PC-3 (cell line): ENCODE measurements at regions not wholly inside any gene's neighbourhood (a gene's known extent, or its start where the extent isn't known, plus 50 kb on each side); places are given as distances from the start of the nearest gene placed in this dataset.

Source experiments
- ATAC-seq: fragments of 200-7000 bp; cut with Tn5 transposase; 2 replicates; pipeline ENCODE4 v1.9.1; 2020; ENCODE audit warnings: mild to moderate bottlenecking, moderate library complexity
- BruUV-seq: library from RNA; stranded (reverse); fragments of 400-500 nt; replicated peaks from 2 replicates; lab custom pipeline; 2021; lab: Mats Ljungman, UMichigan
- CTCF ChIA-PET: fragments of 300-600 bp; sonication (Branson Sonifier 250); formaldehyde crosslinking; loops from one replicate; lab custom pipeline; 2022; ENCODE audit warnings: antibody characterized with exemption; lab: Charles Lee
- POLR2A ChIA-PET: fragments of 300-600 bp; sonication (Branson Sonifier 250); formaldehyde crosslinking; loops from one replicate; lab custom pipeline; 2022; ENCODE audit warnings: antibody characterized with exemption; ENCODE audit not compliant: unreplicated experiment; lab: Charles Lee
- DNase-seq: peaks from one replicate; pipeline ENCODE4 v3.0.0-alpha.2; 2015
- H2AFZ ChIP-seq: fragments of 300-600 bp; sonication (generic); 2 replicates; pipeline ENCODE4 v1.6.0; 2016; ENCODE audit warnings: antibody characterized with exemption, low read length
- H3F3A ChIP-seq: fragments of 300-600 bp; sonication (generic); one replicate; pipeline ENCODE4 v1.6.0; 2017; ENCODE audit warnings: antibody characterized with exemption, low read length, control low read depth, mild to moderate bottlenecking; ENCODE audit not compliant: unreplicated experiment
- H3K27ac ChIP-seq: fragments of 300-600 bp; sonication (generic); 2 replicates; pipeline ENCODE4 v1.5.1; 2016; ENCODE audit warnings: mild to moderate bottlenecking, low read length
- H3K27me3 ChIP-seq: fragments of 300-600 bp; sonication (generic); 2 replicates; pipeline ENCODE4 v1.6.1; 2016; ENCODE audit warnings: low read length, mixed read lengths
- H3K36me3 ChIP-seq: fragments of 300-600 bp; sonication (generic); 2 replicates; pipeline ENCODE4 v1.6.1; 2016; ENCODE audit warnings: low read depth, mixed run types, low read length, mixed read lengths
- H3K4me1 ChIP-seq: fragments of 300-600 bp; sonication (generic); 2 replicates; pipeline ENCODE4 v1.5.1; 2016; ENCODE audit warnings: low read length; ENCODE audit not compliant: insufficient read depth
- H3K4me2 ChIP-seq: fragments of 300-600 bp; sonication (generic); 2 replicates; pipeline ENCODE4 v1.6.0; 2016; ENCODE audit warnings: low read length
- H3K4me3 ChIP-seq: fragments of 300-600 bp; sonication (generic); 2 replicates; pipeline ENCODE4 v1.5.1; 2016; ENCODE audit warnings: mild to moderate bottlenecking, low read length, mixed read lengths
- H3K79me2 ChIP-seq: fragments of 300-600 bp; sonication (generic); 2 replicates; pipeline ENCODE4 v1.6.1; 2017; ENCODE audit warnings: low read length, mixed read lengths
- H3K9ac ChIP-seq: fragments of 300-600 bp; sonication (generic); 2 replicates; pipeline ENCODE4 v1.6.0; 2016; ENCODE audit warnings: mild to moderate bottlenecking, low read length
- H3K9me2 ChIP-seq: fragments of 300-600 bp; sonication (generic); replicated peaks from 2 replicates; pipeline ENCODE4 v1.6.1; 2016; ENCODE audit warnings: mixed run types, low read length, mixed read lengths
- H3K9me3 ChIP-seq: fragments of 300-600 bp; sonication (generic); 2 replicates; pipeline ENCODE4 v1.6.1; 2016; ENCODE audit warnings: low read length, mixed read lengths
- H4K20me1 ChIP-seq: fragments of 300-600 bp; sonication (generic); 2 replicates; pipeline ENCODE4 v1.6.1; 2016; ENCODE audit warnings: low read length, mixed read lengths
- CTCF ChIP-seq: fragments of 300-600 bp; sonication (generic); conservative IDR thresholded peaks from 2 replicates; pipeline ENCODE4 v1.5.1; 2017; ENCODE audit warnings: antibody characterized with exemption, low read depth, mild to moderate bottlenecking, low read length
- EZH2 ChIP-seq: fragments of 300-600 bp; sonication (generic); IDR thresholded peaks from one replicate; pipeline ENCODE4 v1.6.1; 2017; ENCODE audit warnings: antibody characterized with exemption, mild to moderate bottlenecking, low read length; ENCODE audit not compliant: unreplicated experiment
- EZH2phosphoT487 ChIP-seq: fragments of 300-600 bp; sonication (generic); IDR thresholded peaks from 2 replicates; pipeline ENCODE4 v1.6.1; 2018; ENCODE audit warnings: mild to moderate bottlenecking, antibody characterized with exemption, low read length, borderline replicate concordance
- intact Hi-C: fragments of 100-400 bp; cut with micrococcal nuclease; formaldehyde crosslinking; loops from 2 replicates; pipeline ENCODE4 v1.9.0; 2023

- Histone ChIP-seq H3K79me2 (no peaks in the 10 kb centered on the region), H4K20me1 (no peaks in the 10 kb centered on the region), H3K4me1 (peaks cover 7% of the 10 kb centered on the region), H3K9ac (no peak overlapping the region), H3K9me2 (no peaks in the 10 kb centered on the region), H3K36me3 (no peaks in the 10 kb centered on the region), H3K27ac (no peak overlapping the region), H2AFZ (no peak overlapping the region), H3K27me3 (no peaks in the 10 kb centered on the region), H3K9me3 (no peaks in the 10 kb centered on the region), H3K4me2 (no peak overlapping the region), H3K4me3 (no peak overlapping the region), H3F3A (no peaks in the 10 kb centered on the region)
- no peak for ATAC-seq
- ChIA-PET CTCF (no interaction called here), POLR2A (interaction anchor here (0.6 kb wide), 1 partner anchor 163 kb away, joined by 4 read pairs; no protein-coding TSS in a partner anchor)
- intact Hi-C loops = no loop called here
- no TSS peak for BruUV-seq
- no peak for DNase-seq
- no peak for TF ChIP-seq EZH2
- TF ChIP-seq CTCF = no peak
- TF ChIP-seq EZH2phosphoT487 = no peak
These were observed 258.2 kb upstream of the SPOPL start for GRCh38 chr2:138243372-138243771.

DNA sequence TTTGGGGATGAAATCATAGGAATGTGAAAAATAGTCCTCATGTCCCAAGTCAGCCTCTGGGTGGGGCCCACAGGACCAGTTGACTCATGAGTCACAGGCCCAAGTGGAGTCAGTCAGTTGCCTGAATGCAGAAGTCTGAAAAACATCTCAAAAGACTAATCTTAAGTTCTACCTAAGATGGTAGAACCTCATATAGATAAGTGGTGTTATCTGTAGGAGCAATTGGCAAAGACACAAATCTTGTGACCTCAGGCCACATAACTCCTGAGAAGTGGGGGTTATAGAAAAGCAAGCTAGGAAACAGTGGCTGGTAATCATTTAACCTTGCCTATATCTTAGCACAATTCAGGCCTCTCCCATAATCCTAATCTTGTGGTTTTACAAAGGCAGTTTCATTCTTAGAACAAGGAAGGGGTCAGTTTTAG is 257.1 kb upstream of the SPOPL start:
- Histone ChIP-seq H3K9ac (no peak overlapping the region), H2AFZ (no peak overlapping the region), H4K20me1 (no peaks in the 10 kb centered on the region), H3K27me3 (no peaks in the 10 kb centered on the region), H3K4me1 (peaks cover 7% of the 10 kb centered on the region), H3F3A (no peaks in the 10 kb centered on the region), H3K9me3 (no peaks in the 10 kb centered on the region), H3K27ac (no peak overlapping the region), H3K36me3 (no peaks in the 10 kb centered on the region), H3K4me3 (no peak overlapping the region), H3K4me2 (no peak overlapping the region), H3K79me2 (no peaks in the 10 kb centered on the region), H3K9me2 (no peaks in the 10 kb centered on the region)
- intact Hi-C loops = no loop called here
- ChIA-PET POLR2A (no interaction called here), CTCF (no interaction called here)
- DNase-seq (peak; percentile 26), ATAC-seq (0 out of 2 replicates have a peak, but pooled peaks have one; percentile 25)
- TF ChIP-seq CTCF (no peak), EZH2phosphoT487 (no peak), EZH2 (no peak)
- BruUV-seq = no TSS peak

DNA sequence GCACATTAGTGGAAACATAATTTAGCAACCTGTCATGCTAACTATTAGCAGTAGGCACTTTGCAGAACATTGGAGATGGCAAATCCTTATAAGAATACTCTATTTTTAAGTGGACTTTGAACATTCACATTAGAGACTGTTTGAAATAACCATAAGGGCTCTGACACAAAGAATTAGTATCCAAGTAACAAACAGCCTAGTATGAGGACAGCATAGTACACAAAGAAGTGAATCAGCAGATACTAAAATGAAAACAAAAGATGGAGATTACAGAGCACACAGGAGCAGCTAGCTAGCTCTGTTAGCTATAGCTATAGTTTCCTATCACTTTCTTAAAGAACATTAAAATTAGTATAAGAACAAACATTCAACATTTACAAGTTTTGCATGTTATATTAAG is 256.3 kb upstream of the SPOPL start:
- Histone ChIP-seq H3K4me2 (no peak overlapping the region), H3K4me3 (no peak overlapping the region), H3K4me1 (peaks cover 8% of the 10 kb centered on the region), H3K27me3 (no peaks in the 10 kb centered on the region), H3K36me3 (no peaks in the 10 kb centered on the region), H3K9me2 (no peaks in the 10 kb centered on the region), H3K79me2 (no peaks in the 10 kb centered on the region), H3K27ac (no peak overlapping the region), H2AFZ (no peak overlapping the region), H3K9me3 (no peaks in the 10 kb centered on the region), H3K9ac (no peak overlapping the region), H3F3A (no peaks in the 10 kb centered on the region), H4K20me1 (no peaks in the 10 kb centered on the region)
- TF ChIP-seq EZH2phosphoT487 (no peak), EZH2 (no peak), CTCF (no peak)
- ChIA-PET POLR2A (no interaction called here), CTCF (no interaction called here)
- intact Hi-C loops = no loop called here
- DNase-seq = no peak
- BruUV-seq = no TSS peak
- ATAC-seq = peak; percentile 46; the same call in 1 of the 2 replicates
